ENCODE measurements at regions not wholly inside any gene's neighbourhood (a gene's known extent, or its start where the extent isn't known, plus 50 kb on each side); places are given as distances from the start of the nearest gene placed in this dataset.

DNA sequence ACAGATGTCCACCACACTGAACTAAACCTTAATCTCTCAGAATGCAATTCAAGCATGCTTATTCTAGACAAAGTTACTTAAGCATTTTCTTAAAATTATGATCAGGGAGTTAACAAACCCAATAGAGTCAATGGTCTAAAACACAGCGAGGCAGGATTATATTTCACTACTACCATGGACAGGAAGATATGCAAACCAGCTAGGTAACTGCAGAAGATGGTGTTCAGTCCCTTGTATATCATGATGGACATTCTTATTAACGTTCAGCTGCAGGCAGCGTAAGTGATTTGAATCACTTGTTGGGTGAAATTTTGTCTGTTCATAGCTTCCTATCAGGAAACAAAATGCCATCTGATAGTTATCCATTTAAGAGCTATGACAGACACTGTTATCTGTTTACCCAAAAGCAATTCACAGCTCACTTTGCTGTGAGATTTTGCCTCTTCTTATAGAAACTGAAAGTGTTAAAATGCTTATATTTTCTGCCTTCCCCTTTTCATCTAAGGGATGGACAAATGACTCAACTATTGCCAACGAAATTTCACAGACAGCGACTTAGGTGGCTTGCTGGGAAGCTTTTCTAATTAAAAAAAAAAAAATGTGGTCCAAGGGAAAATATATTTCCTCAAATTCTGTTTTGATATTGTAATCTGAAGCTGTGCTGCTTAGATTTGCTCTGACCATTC lies 591.9 kb downstream of the DACH1 start:
- Histone ChIP-seq H4K20me1 (ENCODE audit: insufficient read depth) (no peaks in the 10 kb centered on the region), H3K4me1 (ENCODE audit: low read depth, poor library complexity, severe bottlenecking) (no peaks in the 10 kb centered on the region), H3K9ac (no peak overlapping the region), H2AFZ (ENCODE audit: low read depth) (no peak overlapping the region), H3K79me2 (ENCODE audit: insufficient read depth, low read depth) (no peaks in the 10 kb centered on the region), H3K4me3 (IDR thresholded peaks at IDR 0.05; ENCODE audit: insufficient read depth, low read depth, low read length) (no peak overlapping the region), H3K27me3 (ENCODE audit: insufficient read depth, low read depth) (no peaks in the 10 kb centered on the region), H3K4me2 (no peak overlapping the region), H3K27ac (no peak overlapping the region), H3K36me3 (ENCODE audit: insufficient read depth) (no peaks in the 10 kb centered on the region)
- no peak for TF ChIP-seq CTCF (conservative IDR thresholded peaks at IDR 0.05; ENCODE audit: low read depth, low read length)

DNA sequence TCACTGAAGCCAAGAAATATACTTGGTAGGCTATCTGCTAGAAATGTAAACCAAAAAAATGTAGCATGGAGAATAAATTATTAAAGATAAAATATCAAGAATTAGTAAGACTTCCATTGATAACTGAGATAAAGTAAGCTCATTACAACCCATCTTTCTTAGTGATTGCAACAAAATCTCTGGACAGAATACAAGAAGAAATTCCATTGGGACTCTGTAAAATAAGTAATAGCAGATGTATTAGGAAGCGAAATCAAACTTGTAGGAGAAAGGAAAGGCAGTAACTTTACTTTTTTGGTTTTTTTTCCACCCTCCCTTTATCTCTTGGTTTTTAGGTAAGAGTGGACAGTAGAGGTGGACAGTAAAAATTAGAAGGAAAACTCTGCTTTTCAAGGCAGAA lies 605.7 kb downstream of the DACH1 start:
- H3K4me3 ChIP-seq (IDR thresholded peaks at IDR 0.05; ENCODE audit: insufficient read depth, low read depth, low read length), result no peak overlapping the region
- H3K79me2 ChIP-seq (ENCODE audit: insufficient read depth, low read depth), result no peaks in the 10 kb centered on the region
- no peaks in the 10 kb centered on the region for H3K27me3 ChIP-seq (ENCODE audit: insufficient read depth, low read depth)
- no peaks in the 10 kb centered on the region for H4K20me1 ChIP-seq (ENCODE audit: insufficient read depth)
- H3K4me1 ChIP-seq (ENCODE audit: low read depth, poor library complexity, severe bottlenecking), result no peaks in the 10 kb centered on the region
- H3K36me3 ChIP-seq (ENCODE audit: insufficient read depth), result no peaks in the 10 kb centered on the region
- no peak for TF ChIP-seq CTCF (conservative IDR thresholded peaks at IDR 0.05; ENCODE audit: low read depth, low read length)
- no peak overlapping the region for H3K9ac ChIP-seq
- no peak overlapping the region for H3K4me2 ChIP-seq
- H3K27ac ChIP-seq, result no peak overlapping the region
- no peak overlapping the region for H2AFZ ChIP-seq (ENCODE audit: low read depth)

GRCh38 chr13:71260246-71260645 lies 606.8 kb downstream of the DACH1 start:
- Histone ChIP-seq H3K79me2 (ENCODE audit: insufficient read depth, low read depth) (no peaks in the 10 kb centered on the region), H4K20me1 (ENCODE audit: insufficient read depth) (no peaks in the 10 kb centered on the region), H3K36me3 (ENCODE audit: insufficient read depth) (no peaks in the 10 kb centered on the region), H3K4me1 (ENCODE audit: low read depth, poor library complexity, severe bottlenecking) (no peaks in the 10 kb centered on the region), H3K4me2 (no peak overlapping the region), H3K4me3 (IDR thresholded peaks at IDR 0.05; ENCODE audit: insufficient read depth, low read depth, low read length) (no peak overlapping the region), H2AFZ (ENCODE audit: low read depth) (no peak overlapping the region), H3K9ac (no peak overlapping the region), H3K27ac (no peak overlapping the region), H3K27me3 (ENCODE audit: insufficient read depth, low read depth) (no peaks in the 10 kb centered on the region)
- no peak for TF ChIP-seq CTCF (conservative IDR thresholded peaks at IDR 0.05; ENCODE audit: low read depth, low read length)

GRCh38 chr13:71255633-71256032 lies 611.4 kb downstream of the DACH1 start:
- TF ChIP-seq CTCF (conservative IDR thresholded peaks at IDR 0.05; ENCODE audit: low read depth, low read length), result no peak
- Histone ChIP-seq H3K4me1 (ENCODE audit: low read depth, poor library complexity, severe bottlenecking) (no peaks in the 10 kb centered on the region), H3K27me3 (ENCODE audit: insufficient read depth, low read depth) (no peaks in the 10 kb centered on the region), H3K9ac (no peak overlapping the region), H3K4me2 (no peak overlapping the region), H3K36me3 (ENCODE audit: insufficient read depth) (no peaks in the 10 kb centered on the region), H4K20me1 (ENCODE audit: insufficient read depth) (no peaks in the 10 kb centered on the region), H3K79me2 (ENCODE audit: insufficient read depth, low read depth) (no peaks in the 10 kb centered on the region), H3K4me3 (IDR thresholded peaks at IDR 0.05; ENCODE audit: insufficient read depth, low read depth, low read length) (no peak overlapping the region), H2AFZ (ENCODE audit: low read depth) (no peak overlapping the region), H3K27ac (no peak overlapping the region)
